ENCODE measurements at regions not wholly inside any gene's neighbourhood (a gene's known extent, or its start where the extent isn't known, plus 50 kb on each side); places are given as distances from the start of the nearest gene placed in this dataset.

DNA sequence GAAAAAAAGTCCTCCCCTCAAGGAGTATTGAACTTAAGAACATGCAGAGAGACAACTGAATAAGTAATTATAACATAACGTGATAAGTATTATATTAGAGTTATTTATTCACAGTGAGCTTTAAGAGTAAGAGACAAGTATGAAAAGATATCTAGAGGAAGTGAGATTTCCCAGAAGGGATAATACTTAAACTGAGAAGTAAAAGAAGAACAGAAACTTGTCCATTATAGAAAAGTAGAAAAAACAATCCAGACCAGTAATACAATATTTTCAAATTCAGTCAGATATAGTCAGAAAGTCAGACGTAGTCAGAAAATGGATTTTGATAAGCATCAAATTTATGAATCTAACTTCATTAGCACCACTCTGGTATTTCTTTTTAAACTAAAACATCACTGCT, 613.0 kb upstream of the CCNG1 start:
- TF ChIP-seq, protein P1, sequence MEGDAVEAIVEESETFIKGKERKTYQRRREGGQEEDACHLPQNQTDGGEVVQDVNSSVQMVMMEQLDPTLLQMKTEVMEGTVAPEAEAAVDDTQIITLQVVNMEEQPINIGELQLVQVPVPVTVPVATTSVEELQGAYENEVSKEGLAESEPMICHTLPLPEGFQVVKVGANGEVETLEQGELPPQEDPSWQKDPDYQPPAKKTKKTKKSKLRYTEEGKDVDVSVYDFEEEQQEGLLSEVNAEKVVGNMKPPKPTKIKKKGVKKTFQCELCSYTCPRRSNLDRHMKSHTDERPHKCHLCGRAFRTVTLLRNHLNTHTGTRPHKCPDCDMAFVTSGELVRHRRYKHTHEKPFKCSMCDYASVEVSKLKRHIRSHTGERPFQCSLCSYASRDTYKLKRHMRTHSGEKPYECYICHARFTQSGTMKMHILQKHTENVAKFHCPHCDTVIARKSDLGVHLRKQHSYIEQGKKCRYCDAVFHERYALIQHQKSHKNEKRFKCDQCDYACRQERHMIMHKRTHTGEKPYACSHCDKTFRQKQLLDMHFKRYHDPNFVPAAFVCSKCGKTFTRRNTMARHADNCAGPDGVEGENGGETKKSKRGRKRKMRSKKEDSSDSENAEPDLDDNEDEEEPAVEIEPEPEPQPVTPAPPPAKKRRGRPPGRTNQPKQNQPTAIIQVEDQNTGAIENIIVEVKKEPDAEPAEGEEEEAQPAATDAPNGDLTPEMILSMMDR (conservative IDR thresholded peaks at IDR 0.05): no peak
- TF ChIP-seq ZFX (IDR thresholded peaks at IDR 0.05): no peak

Measured in C4-2B (cell line).